GM19463 (cell line): ENCODE measurements at regions not wholly inside any gene's neighbourhood (a gene's known extent, or its start where the extent isn't known, plus 50 kb on each side); places are given as distances from the start of the nearest gene placed in this dataset.

Experiments
- ATAC-seq: cut with Tn5 transposase; IDR thresholded peaks from one replicate; pipeline ENCODE4 v1.9.1; 2021; ENCODE audit warnings: mild to moderate bottlenecking, moderate library complexity; ENCODE audit not compliant: unreplicated experiment

DNA sequence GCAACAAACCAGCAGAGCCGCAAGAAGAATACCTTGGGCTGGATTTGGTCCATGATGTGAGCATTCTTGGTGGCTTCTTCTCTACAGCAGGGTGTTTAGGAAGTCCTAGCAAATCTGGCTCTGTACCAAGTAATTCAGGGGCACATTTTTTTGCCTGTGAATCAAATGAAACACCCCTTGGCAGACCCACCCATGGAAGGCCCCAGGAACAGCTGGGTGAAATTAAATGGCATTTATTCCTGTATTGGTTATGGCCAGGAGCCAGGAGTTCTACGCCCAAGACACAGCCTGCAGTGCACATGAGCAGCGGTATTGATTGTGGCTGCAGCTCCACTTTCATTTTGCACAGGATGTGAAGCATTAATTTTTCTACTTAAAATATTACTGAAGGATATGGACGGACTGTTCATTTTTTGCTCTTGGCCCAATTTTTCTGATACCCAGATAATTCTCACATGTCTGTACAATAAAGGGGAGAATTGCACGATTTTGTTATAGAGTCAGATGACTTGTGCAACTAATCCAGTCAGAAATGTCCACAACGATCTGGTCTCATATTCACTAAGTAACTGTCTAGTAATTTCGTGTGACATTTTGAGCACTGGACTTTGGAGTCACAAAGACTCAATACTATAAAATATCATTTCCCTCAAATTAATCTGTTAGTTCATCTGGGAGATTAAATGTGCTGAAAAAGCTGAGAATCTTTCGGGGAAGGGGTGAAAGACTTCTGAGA is 120.7 kb upstream of the APC start:
- no peak for ATAC-seq

GRCh38 chr5:112625246-112625645 is 112.4 kb upstream of the APC start:
- no peak for ATAC-seq

DNA sequence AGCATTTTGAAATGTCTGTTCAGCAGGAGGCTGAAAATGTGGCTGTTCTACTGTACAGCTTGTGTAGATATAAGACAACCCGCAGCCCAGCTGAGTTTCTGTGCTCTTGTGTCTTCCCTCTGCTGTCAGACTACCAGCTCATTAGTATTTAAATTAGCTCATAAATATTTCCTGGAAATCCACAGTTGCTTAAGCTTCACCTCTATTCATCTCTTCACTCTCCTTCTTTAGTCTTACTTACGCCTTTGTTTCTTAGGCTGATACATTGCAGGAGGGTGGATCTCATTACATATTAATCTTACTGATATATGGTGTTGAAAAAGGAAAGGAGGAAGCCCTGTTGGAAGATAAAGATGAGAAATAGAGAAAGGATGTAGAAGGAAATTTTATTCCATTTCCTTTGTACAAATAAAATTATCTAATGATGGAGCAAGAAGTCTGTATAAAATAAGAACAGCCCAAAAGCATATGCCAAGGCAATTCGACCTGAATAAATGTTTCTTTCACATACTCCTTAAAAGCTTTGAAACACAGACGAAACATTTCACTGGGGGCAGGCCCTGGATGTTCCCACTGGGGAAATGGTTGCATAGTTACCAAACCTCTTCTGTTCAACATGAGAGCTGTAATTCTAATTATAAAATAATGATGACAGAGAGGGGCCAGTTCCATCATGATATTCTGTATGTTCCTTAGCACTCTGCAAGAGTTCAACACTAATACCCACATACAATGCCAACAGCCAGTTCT is 111.8 kb upstream of the APC start:
- ATAC-seq: no peak

DNA sequence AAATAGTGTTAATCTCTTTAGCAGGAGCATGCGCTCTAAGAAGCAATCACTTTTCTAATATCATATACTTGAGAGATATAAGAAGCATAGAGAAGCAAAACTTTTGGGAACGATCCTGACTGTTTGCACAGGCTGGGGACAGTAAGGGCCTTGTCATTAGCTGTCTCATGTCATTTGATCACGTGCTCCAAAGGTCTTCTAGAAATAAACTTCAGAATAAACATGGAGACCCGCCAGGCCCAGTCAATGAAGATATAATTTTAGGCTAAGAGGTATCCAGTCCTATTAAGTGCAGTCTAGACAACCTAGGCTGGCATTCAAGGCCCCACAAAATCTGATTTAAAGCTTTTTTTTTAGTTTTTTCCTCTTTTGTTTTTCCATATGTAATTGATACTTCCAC is 111.0 kb upstream of the APC start:
- ATAC-seq: no peak

DNA sequence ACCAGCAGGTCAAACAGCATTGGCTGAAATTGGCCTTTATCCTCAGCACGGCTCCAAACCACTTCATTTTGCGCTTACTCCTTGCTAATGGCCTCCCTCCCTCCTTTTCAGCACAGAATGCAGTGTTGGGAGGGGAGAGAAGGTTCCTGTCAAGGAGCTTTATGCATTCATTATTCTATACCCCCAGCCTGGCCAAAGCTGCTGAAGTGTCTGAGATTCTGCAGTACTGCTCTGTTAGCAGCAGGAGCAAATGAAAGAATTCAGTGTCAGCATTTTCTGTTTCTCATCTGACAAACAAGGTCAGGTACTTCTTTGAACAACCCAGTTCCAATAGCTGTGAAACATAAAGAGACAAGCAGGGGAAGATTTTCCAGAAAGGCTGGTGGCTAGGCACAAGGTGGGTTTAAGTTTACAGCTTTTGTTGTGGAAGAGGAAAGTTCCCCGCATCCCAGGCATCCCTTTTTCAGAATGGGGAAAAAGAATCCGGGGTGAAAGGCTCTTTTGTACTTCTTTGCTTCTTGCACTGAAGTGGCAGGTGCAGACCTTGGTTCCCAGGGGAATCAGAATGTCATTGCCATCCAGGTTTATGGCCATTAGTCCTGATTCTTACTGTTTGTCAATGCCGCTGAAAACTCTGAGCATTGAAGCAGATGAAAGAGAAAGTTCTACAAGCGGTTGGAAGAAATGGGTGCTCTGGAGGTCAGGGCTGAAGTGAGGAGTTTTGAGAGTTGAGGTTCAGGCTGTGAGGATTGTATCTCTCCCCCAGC is 109.3 kb upstream of the APC start:
- ATAC-seq: no peak

DNA sequence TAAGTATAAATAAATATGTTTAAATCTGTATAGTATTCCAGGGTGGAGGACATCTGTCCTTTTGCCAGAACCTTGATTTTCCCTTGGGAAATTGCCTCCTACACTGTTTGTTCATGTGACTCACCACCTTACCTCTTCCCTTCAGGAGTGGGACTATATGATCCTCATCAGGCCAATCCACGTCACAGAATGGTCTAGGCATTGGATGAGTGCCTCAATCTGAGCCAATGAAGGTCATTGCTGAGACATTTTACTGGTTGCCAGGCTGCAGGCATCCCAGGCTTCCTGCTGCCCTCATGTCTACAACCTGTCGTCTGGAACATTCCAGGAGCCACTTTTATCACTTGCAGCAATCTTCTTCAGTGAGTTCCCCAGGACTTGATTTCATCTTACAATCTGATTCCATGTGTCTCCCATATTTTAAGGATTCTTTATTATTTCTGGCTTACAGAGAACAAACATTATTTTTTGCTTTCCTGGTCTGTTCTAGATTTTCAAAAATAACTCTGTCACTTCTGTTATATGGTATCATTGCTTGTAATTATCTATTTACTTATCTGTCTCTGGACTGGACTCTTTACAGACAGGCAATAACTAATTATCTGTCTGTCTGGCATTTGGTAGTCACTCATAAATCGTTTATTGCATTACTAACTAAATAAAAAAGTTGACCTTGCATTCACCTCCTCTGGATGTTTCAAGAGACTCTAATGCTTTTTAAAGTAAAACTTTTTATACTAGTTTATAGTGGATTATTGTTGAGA is 107.3 kb upstream of the APC start:
- no peak for ATAC-seq

GRCh38 chr5:112634166-112634565 is 103.5 kb upstream of the APC start:
- no peak for ATAC-seq

DNA sequence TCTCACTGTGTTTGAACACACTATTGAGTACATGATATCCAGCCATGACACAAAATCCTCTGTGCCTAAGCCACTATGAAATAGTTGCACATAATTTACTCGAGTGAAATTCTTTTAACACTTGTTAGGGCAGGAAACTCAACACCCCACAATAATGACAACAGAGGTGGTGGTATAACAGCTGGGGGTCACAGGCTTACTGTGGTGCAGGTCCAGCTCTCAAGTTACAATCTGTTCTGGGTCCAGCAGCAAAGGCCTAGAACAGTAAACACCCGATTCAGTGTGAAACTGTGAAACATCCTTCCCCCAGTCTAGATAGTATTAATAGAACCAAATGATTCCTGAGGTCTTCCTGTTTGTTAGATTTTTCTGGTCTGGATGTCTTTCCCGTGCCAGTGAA is 102.9 kb upstream of the APC start:
- ATAC-seq: no peak

- ATAC-seq: no peak
Observed at GRCh38 chr5:112635276-112635675, 102.4 kb upstream of the APC start.

DNA sequence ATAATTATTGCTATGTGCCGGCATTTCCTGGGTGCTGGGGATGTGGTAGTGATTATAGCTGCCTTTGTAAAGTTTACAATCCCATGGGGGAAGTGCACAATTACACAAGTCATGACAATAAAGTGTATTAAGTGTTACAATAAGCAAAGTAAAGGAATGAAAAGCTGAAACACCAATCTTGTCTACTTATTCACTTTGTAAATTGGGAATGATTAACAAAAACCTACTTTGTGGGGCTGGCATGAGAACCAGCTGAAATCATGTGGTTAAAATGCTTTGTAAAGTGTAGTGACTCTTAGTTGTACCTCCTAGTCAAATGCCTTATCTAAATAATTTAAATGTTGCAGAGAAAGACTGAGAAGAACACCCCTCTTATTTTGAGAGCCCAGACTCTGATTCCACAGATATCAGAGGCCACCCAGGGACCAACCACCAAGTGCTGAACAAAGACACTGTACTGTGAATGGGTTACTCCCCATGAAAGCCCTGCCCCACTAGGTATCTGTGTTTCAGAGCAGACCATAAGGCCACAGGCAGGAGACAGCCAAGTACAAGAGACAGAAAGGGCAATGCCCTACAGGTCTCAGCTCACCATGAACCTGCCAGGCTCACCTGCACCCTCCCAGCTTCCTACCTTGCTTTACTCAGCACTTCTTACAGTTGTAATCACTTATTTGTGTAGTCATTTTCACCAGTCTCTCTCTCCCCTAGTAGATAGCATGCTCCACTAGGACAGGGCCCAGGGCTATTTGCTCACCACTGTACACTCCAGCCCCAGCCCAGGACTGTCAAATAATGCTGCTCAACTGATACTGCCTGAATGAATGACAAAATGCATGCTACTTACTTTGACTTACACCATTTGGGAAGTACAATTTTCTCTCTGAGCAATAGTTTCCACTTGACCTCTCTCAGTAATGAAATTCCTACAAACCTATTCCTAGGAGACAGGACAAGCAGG is 101.6 kb upstream of the APC start:
- no peak for ATAC-seq

- ATAC-seq: no peak
Observed at GRCh38 chr5:112636751-112637150, 100.9 kb upstream of the APC start.

DNA sequence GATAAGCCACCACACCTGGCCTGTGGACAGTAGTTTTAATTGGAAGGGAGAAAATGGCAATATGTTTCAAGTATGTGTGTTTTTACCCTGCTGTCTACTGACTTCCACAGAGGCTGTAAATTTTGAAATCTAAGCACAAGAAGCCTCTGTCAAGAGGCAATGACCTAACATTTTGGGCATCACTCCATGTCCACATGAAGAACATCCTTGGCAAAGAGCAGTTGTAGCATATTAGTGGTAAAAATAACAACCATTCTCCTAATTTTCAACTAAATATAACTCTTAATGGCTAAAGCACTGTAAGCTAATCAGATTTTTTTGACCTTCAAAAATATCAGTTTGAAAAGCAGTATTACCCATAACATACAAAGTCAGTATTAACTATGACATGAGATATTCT is 100.3 kb upstream of the APC start:
- ATAC-seq: no peak

- no peak for ATAC-seq
Observed at GRCh38 chr5:112640546-112640945, 97.1 kb upstream of the APC start.

GRCh38 chr5:112641515-112642110 is 96.1 kb upstream of the APC start:
- ATAC-seq: no peak

GRCh38 chr5:112642885-112643284 is 94.8 kb upstream of the APC start:
- no peak for ATAC-seq

- ATAC-seq: no peak
Observed at GRCh38 chr5:112643339-112643971, 94.2 kb upstream of the APC start.

DNA sequence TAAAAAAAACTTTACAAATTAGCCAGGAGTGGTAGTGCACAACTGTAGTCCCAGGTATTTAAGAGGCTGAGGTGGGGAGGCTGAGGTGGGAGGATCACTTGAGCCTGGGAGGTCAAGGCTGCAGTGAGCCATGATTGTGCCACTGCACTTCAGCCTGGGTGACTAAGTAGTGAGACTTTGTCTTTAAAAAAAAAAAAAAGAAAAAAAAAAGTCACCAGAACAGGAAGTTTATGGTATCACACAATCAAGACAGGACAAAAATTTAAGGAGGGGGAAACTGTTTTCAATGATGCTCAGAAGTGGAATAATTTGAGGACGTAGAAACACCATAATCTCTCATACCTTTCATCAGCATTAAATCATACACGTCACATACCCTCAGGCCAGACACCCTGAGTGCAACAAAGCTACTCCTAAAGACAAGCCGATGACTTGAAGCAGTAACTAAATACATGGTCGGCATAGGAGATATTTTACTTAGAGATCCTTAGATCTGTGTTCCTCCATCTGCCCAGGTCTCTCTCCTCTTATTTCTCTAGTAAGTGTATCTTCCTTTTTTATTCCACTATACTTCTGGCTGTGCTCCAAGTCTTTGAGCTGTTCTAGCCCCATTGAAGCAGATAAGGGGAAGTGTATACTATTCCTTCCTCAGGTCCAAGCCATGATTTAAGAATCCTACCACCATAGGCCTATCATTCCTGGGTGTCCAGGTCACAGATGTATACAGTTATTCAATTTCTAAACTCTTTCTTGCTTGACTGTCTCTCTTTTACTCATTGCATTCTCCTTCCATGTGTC is 91.3 kb upstream of the APC start:
- no peak for ATAC-seq

- ATAC-seq: no peak
Observed at GRCh38 chr5:112647428-112647827, 90.3 kb upstream of the APC start.
